ENCODE measurements at regions not wholly inside any gene's neighbourhood (a gene's known extent, or its start where the extent isn't known, plus 50 kb on each side); places are given as distances from the start of the nearest gene placed in this dataset.
"Not testable (repeated sequence)": the region's sequence is repeated elsewhere in the genome, so short reads cannot be mapped to it uniquely, and the experiment has no call there.

DNA sequence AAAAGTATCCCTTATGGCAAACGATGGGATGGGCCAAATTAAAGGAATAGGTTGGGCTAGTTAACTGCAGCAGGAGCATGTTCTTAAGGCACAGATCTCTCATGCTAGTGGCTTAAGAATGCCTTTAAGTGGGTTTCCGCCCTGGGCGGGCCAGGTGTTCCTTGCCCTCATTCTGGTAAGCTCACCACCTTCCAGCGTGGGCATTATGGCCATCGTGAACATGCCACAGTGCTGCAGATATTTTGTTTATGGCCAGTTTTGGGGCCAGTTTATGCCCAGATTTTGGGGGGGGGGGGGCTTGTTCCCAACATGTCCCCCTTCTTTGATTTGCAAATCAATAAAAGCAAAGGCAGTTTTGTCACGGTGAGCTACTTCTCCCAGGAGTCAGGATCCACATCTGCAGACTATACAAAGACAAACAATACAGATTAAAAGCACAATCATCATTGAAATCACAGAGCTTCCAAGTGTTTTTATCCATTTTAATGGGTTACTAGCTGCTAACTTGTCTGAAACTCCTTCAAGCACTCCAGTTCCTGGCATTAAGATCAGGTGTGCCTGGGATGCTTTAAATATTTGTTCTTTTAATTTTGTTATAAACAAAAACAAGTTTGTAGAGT is 563.3 kb upstream of the MBL2 start:
- H3K27ac Mint-ChIP-seq; H2AFZ ChIP-seq (ENCODE audit: insufficient read depth, low read depth, low read length, poor library complexity, severe bottlenecking); H3K9ac ChIP-seq (ENCODE audit: low read length); H3K27me3 Mint-ChIP-seq; H3K27me3 ChIP-seq (replicated peaks in 1 of 4; ENCODE audit: control extremely low read depth in 1 of 4, control insufficient read depth in 3 of 4, insufficient read depth in 4 of 4, low read length in 3 of 4); DNase-seq; H3K4me3 ChIP-seq (ENCODE audit: control extremely low read depth in 1 of 5, extremely low read depth in 1 of 5, insufficient read depth in 1 of 5, low read depth in 2 of 5, low read length in 4 of 5); POLR2A ChIA-PET; H3K79me2 ChIP-seq (ENCODE audit: control insufficient read depth, insufficient read depth, low read length); CTCF ChIA-PET; H3K4me1 ChIP-seq (ENCODE audit: control insufficient read depth in 2 of 2, insufficient read depth in 2 of 2, low read length in 2 of 2); H3K4me2 ChIP-seq (replicated peaks; ENCODE audit: low read depth, low read length, poor library complexity, severe bottlenecking); ATAC-seq (ENCODE audit: low read depth); H3K27ac ChIP-seq (ENCODE audit: low read length in 2 of 2); H3K4me3 Mint-ChIP-seq; H4K20me1 ChIP-seq (ENCODE audit: control insufficient read depth, insufficient read depth, low read length, poor library complexity, severe bottlenecking); H3K36me3 ChIP-seq (replicated peaks in 1 of 2; ENCODE audit: control extremely low read depth in 1 of 2, control insufficient read depth in 1 of 2, extremely low read depth in 1 of 2, insufficient read depth in 2 of 2, low read length in 1 of 2); intact Hi-C loops (cut with micrococcal nuclease); H3K9me3 Mint-ChIP-seq (ENCODE audit: insufficient read depth); H3K9me3 ChIP-seq (ENCODE audit: control extremely low read depth in 1 of 3, control insufficient read depth in 2 of 3, insufficient read depth in 1 of 3, low read length in 2 of 3); H3K4me1 Mint-ChIP-seq: not testable (repeated sequence)
- 93% methylated on average over 3 of the region's 6 CpGs for WGBS (ENCODE audit: insufficient coverage)

DNA sequence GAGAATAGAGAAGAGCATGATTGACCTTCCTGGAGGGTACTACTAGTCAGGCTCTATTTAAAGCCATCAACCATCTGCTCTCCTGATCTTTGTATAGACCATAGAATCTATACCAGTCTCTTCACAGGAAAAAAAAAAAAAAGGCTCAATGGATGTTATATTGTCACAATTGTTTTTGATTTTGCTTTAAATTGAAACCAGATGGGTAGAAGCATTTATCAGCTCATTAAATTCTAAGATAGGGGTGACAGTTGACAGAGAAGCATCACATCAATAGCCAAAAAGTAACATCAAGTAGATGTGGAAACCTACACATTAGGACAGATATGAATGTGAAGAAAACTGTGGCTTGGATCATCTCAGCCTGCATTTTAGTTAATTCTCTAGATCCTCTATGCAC is 558.9 kb upstream of the MBL2 start:
- DNase-seq: no peak
- no peak overlapping the region for H3K4me2 ChIP-seq (replicated peaks; ENCODE audit: low read depth, low read length, poor library complexity, severe bottlenecking)
- CTCF ChIA-PET: no interaction called here
- POLR2A ChIA-PET: no interaction called here
- Mint-ChIP-seq H3K27ac (no peak overlapping the region), H3K9me3 (ENCODE audit: insufficient read depth) (no peaks in the 10 kb centered on the region), H3K4me1 (no peaks in the 10 kb centered on the region), H3K27me3 (no peaks in the 10 kb centered on the region), H3K4me3 (no peak overlapping the region)
- no peaks in the 10 kb centered on the region for H4K20me1 ChIP-seq (ENCODE audit: control insufficient read depth, insufficient read depth, low read length, poor library complexity, severe bottlenecking)
- TF ChIP-seq, protein P1, sequence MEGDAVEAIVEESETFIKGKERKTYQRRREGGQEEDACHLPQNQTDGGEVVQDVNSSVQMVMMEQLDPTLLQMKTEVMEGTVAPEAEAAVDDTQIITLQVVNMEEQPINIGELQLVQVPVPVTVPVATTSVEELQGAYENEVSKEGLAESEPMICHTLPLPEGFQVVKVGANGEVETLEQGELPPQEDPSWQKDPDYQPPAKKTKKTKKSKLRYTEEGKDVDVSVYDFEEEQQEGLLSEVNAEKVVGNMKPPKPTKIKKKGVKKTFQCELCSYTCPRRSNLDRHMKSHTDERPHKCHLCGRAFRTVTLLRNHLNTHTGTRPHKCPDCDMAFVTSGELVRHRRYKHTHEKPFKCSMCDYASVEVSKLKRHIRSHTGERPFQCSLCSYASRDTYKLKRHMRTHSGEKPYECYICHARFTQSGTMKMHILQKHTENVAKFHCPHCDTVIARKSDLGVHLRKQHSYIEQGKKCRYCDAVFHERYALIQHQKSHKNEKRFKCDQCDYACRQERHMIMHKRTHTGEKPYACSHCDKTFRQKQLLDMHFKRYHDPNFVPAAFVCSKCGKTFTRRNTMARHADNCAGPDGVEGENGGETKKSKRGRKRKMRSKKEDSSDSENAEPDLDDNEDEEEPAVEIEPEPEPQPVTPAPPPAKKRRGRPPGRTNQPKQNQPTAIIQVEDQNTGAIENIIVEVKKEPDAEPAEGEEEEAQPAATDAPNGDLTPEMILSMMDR (IDR thresholded peaks at IDR 0.05): no peak
- TF ChIP-seq EZH2 (IDR thresholded peaks at IDR 0.05; ENCODE audit: borderline replicate concordance, insufficient read depth, low read depth, low read length, poor library complexity, severe bottlenecking): no peak
- H3K36me3 ChIP-seq (replicated peaks in 1 of 2; ENCODE audit: control extremely low read depth in 1 of 2, control insufficient read depth in 1 of 2, extremely low read depth in 1 of 2, insufficient read depth in 2 of 2, low read length in 1 of 2): no peaks in the 10 kb centered on the region
- intact Hi-C loops (cut with micrococcal nuclease): no loop called here
- H3K9me3 ChIP-seq (ENCODE audit: control extremely low read depth in 1 of 3, control insufficient read depth in 2 of 3, insufficient read depth in 1 of 3, low read length in 2 of 3): peaks cover 0 to 6% (median 5%) of the 10 kb centered on the region in 3 donors
- no peak for ATAC-seq (ENCODE audit: low read depth)
- no peaks in the 10 kb centered on the region for H3K4me1 ChIP-seq (ENCODE audit: control insufficient read depth in 2 of 2, insufficient read depth in 2 of 2, low read length in 2 of 2)
- no peak overlapping the region for H3K9ac ChIP-seq (ENCODE audit: low read length)
- no peak overlapping the region for H2AFZ ChIP-seq (ENCODE audit: insufficient read depth, low read depth, low read length, poor library complexity, severe bottlenecking)
- H3K79me2 ChIP-seq (ENCODE audit: control insufficient read depth, insufficient read depth, low read length): no peaks in the 10 kb centered on the region
- no peak overlapping the region for H3K27ac ChIP-seq (ENCODE audit: low read length in 2 of 2)
- no peak overlapping the region for H3K4me3 ChIP-seq (ENCODE audit: control extremely low read depth in 1 of 5, extremely low read depth in 1 of 5, insufficient read depth in 1 of 5, low read depth in 2 of 5, low read length in 4 of 5)
- no peaks in the 10 kb centered on the region for H3K27me3 ChIP-seq (replicated peaks in 1 of 4; ENCODE audit: control extremely low read depth in 1 of 4, control insufficient read depth in 3 of 4, insufficient read depth in 4 of 4, low read length in 3 of 4)

DNA sequence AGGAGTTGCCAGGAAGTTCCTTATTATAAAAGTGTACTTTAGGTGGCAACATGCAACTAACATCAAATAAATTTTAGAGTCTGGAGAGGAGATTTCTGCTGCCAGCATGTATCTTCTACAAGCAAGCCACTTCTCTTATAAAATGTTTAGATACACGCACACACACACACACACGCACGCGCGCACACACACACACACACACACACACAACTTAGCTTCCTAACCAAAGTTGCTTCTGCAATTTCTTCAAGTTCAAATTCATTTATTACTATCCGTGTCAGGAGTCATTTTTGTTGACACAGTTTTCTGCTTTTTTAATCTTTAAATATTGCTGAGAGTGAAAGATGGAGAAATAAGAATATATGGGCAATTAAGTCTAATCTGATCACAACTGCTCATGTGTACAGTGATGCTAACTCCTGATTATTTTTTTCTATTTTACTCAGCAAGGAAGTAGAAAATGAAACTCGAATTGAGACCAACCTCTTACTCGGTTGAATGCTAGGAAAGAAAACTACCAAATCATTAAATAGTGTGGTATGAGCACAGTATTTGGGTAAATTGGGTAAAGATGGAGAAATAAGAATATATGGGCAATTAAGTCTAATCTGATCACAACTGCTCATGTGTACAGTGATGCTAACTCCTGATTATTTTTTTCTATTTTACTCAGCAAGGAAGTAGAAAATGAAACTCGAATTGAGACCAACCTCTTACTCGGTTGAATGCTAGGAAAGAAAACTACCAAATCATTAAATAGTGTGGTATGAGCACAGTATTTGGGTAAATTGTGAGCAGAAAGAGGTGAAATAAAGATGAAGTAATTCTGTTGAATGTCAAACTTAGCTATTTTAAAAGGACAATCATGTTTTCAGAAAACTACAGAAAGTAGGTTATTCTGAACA is 554.1 kb upstream of the MBL2 start:
- H3K9ac ChIP-seq (ENCODE audit: low read length); H3K27me3 Mint-ChIP-seq; intact Hi-C loops (cut with micrococcal nuclease); H3K4me2 ChIP-seq (replicated peaks; ENCODE audit: low read depth, low read length, poor library complexity, severe bottlenecking); H3K27me3 ChIP-seq (replicated peaks in 1 of 4; ENCODE audit: control extremely low read depth in 1 of 4, control insufficient read depth in 3 of 4, insufficient read depth in 4 of 4, low read length in 3 of 4); H3K36me3 ChIP-seq (replicated peaks in 1 of 2; ENCODE audit: control extremely low read depth in 1 of 2, control insufficient read depth in 1 of 2, extremely low read depth in 1 of 2, insufficient read depth in 2 of 2, low read length in 1 of 2); H3K4me1 ChIP-seq (ENCODE audit: control insufficient read depth in 2 of 2, insufficient read depth in 2 of 2, low read length in 2 of 2); POLR2A ChIA-PET; DNase-seq; H3K27ac Mint-ChIP-seq; H4K20me1 ChIP-seq (ENCODE audit: control insufficient read depth, insufficient read depth, low read length, poor library complexity, severe bottlenecking); H3K4me3 Mint-ChIP-seq; CTCF ChIA-PET; H3K27ac ChIP-seq (ENCODE audit: low read length in 2 of 2); H3K9me3 Mint-ChIP-seq (ENCODE audit: insufficient read depth); H3K4me1 Mint-ChIP-seq; H3K4me3 ChIP-seq (ENCODE audit: control extremely low read depth in 1 of 5, extremely low read depth in 1 of 5, insufficient read depth in 1 of 5, low read depth in 2 of 5, low read length in 4 of 5); H3K9me3 ChIP-seq (ENCODE audit: control extremely low read depth in 1 of 3, control insufficient read depth in 2 of 3, insufficient read depth in 1 of 3, low read length in 2 of 3); ATAC-seq (ENCODE audit: low read depth); H3K79me2 ChIP-seq (ENCODE audit: control insufficient read depth, insufficient read depth, low read length): not testable (repeated sequence)
- peak overlapping the region; percentile 32 for H2AFZ ChIP-seq (ENCODE audit: insufficient read depth, low read depth, low read length, poor library complexity, severe bottlenecking)
- 20% methylated on average over 5 of the region's 10 CpGs for WGBS (ENCODE audit: insufficient coverage)

All from B cell (primary cell).